Endothelial cell of umbilical vein (primary cell): ENCODE measurements at regions not wholly inside any gene's neighbourhood (a gene's known extent, or its start where the extent isn't known, plus 50 kb on each side); places are given as distances from the start of the nearest gene placed in this dataset.

Experiments used
- JUN ChIP-seq: IDR thresholded peaks from 2 replicates; pipeline ENCODE4 v1.6.1; 2011; ENCODE audit warnings: borderline replicate concordance, low read depth; ENCODE audit not compliant: insufficient read length, insufficient read depth
- POLR2A ChIP-seq: IDR thresholded peaks from 2 replicates; pipeline ENCODE4 v1.6.1; 2012; ENCODE audit warnings: low read depth, mild to moderate bottlenecking, control low read depth, low read length
- POLR2AphosphoS5 ChIP-seq: IDR thresholded peaks from 2 replicates; pipeline ENCODE4 v1.6.1; 2012; ENCODE audit warnings: low read depth, mild to moderate bottlenecking, control low read depth, low read length, moderate library complexity; ENCODE audit not compliant: insufficient read depth
- TF ChIP-seq, protein P1 (sequence below), 2 donors: IDR thresholded peaks; 1 replicate in 1 of 2; 2 replicates in 1 of 2; pipeline ENCODE4 v1.5.1; 2011; ENCODE audit warnings: low read length in 2 of 2, mild to moderate bottlenecking in 2 of 2, moderate library complexity in 2 of 2, control low read depth in 1 of 2, inconsistent platforms in 1 of 2, low read depth in 1 of 2; ENCODE audit not compliant: insufficient read depth in 1 of 2; ENCODE audit errors: extremely low read depth in 1 of 2
- TF ChIP-seq, protein P2 (sequence below): IDR thresholded peaks from 2 replicates; pipeline ENCODE4 v1.6.1; 2011; ENCODE audit not compliant: insufficient read depth, insufficient read length

DNA sequence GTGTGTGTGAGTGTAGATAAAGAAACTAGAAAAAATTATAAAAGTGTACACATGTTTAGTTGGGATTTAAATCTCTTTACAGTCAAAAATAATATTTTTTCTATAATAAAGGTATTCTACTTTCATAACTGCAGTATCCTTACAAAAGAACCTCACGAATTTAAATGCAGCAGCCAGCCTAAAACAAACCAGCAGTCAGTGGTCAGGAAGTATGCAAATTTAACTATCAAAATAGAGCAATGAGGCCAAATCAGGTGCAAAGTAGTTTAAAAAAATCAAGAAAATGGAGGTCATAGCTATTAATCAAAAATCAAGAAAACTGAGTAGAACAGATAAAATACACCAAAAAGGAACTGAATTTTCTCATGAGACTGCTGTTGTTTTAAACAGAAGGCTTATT lies 407.1 kb downstream of the CDH19 start:
- TF ChIP-seq, protein P1, sequence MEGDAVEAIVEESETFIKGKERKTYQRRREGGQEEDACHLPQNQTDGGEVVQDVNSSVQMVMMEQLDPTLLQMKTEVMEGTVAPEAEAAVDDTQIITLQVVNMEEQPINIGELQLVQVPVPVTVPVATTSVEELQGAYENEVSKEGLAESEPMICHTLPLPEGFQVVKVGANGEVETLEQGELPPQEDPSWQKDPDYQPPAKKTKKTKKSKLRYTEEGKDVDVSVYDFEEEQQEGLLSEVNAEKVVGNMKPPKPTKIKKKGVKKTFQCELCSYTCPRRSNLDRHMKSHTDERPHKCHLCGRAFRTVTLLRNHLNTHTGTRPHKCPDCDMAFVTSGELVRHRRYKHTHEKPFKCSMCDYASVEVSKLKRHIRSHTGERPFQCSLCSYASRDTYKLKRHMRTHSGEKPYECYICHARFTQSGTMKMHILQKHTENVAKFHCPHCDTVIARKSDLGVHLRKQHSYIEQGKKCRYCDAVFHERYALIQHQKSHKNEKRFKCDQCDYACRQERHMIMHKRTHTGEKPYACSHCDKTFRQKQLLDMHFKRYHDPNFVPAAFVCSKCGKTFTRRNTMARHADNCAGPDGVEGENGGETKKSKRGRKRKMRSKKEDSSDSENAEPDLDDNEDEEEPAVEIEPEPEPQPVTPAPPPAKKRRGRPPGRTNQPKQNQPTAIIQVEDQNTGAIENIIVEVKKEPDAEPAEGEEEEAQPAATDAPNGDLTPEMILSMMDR (IDR thresholded peaks at IDR 0.05; ENCODE audit: extremely low read depth in 1 of 2, insufficient read depth in 1 of 2, low read depth in 1 of 2, low read length in 2 of 2), result no peak
- no peak for TF ChIP-seq POLR2A
- TF ChIP-seq, protein P2, sequence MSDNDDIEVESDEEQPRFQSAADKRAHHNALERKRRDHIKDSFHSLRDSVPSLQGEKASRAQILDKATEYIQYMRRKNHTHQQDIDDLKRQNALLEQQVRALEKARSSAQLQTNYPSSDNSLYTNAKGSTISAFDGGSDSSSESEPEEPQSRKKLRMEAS, result no peak
- TF ChIP-seq POLR2AphosphoS5, result no peak
- TF ChIP-seq JUN, result no peak
